NCI-H510A (cell line): ENCODE measurements at regions not wholly inside any gene's neighbourhood (a gene's known extent, or its start where the extent isn't known, plus 50 kb on each side); places are given as distances from the start of the nearest gene placed in this dataset.

Experiments
- DNase-seq: peaks from one replicate; lab custom pipeline; 2025; lab: John Stamatoyannopoulos, UW

- no peak for DNase-seq
Observed at GRCh38 chr9:118583414-118583813, 785.8 kb downstream of the BRINP1 start.

GRCh38 chr9:118586978-118587377 is 782.3 kb downstream of the BRINP1 start:
- DNase-seq = no peak

- no peak for DNase-seq
Observed at GRCh38 chr9:118594428-118594827, 774.8 kb downstream of the BRINP1 start.

DNA sequence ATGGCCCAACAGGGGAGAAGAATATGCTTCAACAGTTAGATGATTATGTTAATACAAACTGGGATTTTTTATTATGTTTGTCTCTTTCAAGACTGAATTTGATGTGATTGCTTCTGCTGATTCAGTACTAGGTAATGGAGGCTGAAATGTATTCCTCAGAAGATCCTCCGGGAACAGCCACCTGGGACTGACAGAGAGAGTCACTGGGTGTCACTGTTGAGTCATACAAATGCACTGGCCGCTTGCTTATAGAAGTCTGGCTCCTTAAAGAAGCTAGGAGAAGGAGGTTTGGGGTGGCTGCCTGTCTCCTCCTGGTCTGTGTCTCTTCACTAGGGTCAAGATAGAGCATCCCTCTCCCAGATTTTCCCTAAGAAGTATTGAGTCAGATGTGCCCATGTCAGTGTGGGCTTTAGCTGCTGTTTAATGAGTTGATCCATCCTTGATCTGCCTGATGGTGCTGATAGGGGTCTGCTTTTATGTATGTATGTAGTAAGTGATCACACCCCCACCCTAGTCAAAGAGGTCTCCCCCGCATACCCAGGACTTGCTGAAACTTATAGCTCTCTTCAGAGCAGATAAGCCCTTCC is 773.4 kb downstream of the BRINP1 start:
- DNase-seq = no peak

- DNase-seq = no peak
Observed at GRCh38 chr9:118596374-118597015, 772.7 kb downstream of the BRINP1 start.

- DNase-seq = no peak
Observed at GRCh38 chr9:118606668-118607067, 762.6 kb downstream of the BRINP1 start.

DNA sequence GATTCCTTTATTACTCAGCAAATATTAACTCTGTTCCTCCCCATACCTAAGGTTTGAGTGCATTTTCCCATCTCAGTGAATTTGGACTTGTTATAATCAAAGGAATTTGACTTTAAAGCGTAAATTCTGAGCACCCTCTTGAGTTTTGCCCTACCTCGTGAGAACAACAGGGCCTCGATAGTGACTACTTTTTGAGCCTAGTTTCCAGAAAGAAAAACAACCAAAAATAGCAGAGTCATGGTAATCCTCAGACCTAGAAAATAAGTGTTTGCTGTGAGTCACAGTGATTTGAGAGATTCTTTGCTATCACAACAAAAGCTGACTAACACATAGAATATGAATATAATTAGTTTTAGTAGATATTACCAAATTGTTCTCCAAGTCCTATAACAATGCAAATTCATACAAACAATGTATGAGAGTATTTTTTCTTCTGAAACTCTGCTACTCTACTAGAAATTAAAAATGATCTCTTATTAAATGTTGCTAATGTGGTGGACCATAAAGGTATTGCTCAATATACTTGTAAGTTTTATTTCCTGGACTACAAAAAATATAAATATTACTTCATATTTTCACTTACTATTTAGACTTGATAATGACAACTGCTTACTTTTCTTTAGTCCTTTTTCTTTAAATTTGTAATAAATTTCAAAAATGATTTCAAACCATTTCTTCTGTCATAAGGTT is 759.7 kb downstream of the BRINP1 start:
- no peak for DNase-seq

GRCh38 chr9:118612201-118612600 is 757.0 kb downstream of the BRINP1 start:
- no peak for DNase-seq

GRCh38 chr9:118613996-118614395 is 755.2 kb downstream of the BRINP1 start:
- no peak for DNase-seq

GRCh38 chr9:118618084-118618483 is 751.2 kb downstream of the BRINP1 start:
- no peak for DNase-seq

DNA sequence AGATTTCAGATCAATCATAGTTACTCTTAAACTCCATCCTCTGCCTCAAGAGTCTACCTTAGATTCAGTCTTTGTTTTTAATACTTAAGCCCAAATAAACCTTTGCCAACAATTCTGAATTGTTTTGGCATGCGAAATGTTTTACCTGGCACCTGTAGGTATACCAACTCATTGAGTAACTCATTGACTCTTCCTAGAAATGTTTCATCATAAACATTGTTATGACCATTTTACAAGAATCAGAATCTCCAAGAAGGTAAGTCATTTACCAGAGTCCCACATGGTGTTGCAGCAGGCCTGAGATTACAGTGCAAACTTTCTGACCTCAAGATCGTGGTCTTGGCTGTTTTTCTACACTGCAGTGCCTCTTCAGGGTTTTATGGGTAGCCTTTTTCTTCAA is 750.4 kb downstream of the BRINP1 start:
- DNase-seq = no peak

- DNase-seq = no peak
Observed at GRCh38 chr9:118624608-118625007, 744.6 kb downstream of the BRINP1 start.

DNA sequence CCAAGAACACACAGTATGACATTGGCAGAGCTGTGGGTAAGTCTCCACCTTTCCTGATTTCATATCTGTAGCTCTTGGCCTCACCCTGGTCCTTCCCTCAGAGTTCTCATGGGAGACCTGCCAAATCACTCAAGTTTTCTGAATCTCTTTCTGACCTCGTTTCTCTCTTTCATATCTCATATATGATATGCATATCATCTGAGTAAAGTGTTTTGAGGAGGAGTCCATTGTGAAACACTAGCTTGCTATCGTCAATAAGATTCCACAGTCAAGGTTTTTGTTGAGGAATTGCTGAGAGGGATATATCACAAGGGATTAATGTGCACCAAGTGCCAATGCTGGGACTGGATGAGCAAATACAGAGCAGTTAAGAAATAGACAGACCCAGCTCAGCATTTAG is 739.2 kb downstream of the BRINP1 start:
- DNase-seq = no peak

GRCh38 chr9:118630931-118631595 is 738.2 kb downstream of the BRINP1 start:
- no peak for DNase-seq

DNA sequence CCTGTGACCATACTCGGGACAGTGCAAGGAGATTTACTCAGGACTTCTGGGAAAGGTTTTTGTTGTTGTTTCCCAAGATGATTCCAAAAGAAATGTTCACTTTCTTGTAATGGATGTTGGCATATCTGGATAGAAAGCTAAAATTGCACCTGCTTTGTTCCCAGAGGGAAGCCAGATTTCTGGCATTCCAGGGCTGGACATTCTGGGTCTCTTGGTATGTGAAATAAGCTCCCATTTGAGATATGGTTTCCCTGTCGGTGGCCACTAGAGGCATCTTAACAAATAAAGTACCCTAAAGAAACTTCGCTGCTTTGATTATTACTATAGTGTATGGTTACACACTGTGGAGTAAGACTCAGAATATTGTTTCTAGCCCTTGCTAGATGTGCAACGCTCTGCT is 737.3 kb downstream of the BRINP1 start:
- no peak for DNase-seq

GRCh38 chr9:118635416-118635815 is 733.8 kb downstream of the BRINP1 start:
- DNase-seq = no peak

DNA sequence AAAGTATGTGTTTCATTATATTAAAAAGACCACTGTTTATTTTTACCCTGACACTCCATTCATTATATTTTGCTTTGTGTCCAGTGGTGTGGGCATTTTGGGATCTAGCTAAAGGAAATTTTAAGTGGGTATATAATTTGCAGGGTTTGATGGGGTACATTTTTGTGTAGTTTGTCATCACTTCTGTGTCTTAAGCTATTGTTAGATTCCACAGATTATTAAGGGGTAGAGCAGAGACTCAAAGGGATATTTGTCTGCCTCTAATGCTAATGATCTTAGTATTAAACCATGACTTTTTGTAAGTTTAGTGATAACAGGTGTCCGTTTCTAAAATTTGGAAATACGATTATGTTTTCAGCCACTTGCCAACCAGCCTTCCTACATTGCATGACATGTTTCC is 731.6 kb downstream of the BRINP1 start:
- DNase-seq = no peak

DNA sequence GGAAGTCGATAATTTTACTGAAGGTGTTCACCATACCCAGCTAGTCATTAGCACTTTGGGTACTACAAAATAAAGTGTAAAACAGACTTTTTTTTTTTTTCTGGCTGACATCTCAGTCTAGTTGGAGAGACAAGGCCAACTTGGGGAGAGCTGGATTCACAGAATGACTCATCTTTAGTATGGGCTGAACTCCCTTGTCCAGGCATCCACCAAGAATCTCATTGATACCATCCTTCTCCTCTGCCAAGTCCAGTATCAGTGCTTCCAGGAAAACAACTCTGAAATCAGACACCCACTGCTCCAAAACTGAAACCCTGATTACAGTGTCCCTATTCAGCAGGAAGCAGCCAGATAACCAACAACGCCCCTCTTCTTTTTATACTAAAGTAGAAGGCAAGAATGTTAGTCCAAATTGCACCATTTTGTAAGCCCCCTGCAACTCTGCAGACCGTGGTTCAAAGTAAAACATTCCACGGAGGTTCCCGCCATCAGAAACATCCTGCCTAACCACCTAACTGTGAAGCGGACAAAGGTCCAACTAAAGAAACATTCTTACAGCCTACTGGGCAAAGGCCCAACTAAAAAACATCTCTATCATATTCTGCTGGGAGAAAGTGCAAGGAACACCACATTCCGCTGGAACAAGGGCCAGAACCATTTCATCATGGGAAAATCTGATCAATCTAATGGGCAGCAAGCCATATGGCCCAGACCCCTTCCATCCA is 728.2 kb downstream of the BRINP1 start:
- DNase-seq = no peak

DNA sequence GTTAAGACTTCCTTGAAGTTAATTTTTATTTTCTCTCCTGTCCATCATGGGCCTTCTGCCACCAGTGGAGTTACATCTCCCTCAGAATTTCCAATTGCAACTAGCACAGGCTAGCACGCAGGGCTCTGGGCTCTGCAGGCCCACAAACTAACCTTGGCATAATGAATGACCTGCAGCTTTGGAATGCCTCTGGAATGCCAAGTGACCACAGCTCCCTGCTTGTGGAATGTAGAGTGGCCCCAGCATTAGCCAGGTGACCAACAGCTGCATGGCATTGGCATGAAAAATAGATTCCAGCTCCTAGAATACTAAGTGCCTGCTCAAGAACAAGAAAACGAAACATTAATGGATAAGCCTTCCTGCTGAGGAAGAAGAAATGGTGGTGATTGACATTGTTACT is 726.1 kb downstream of the BRINP1 start:
- no peak for DNase-seq

DNA sequence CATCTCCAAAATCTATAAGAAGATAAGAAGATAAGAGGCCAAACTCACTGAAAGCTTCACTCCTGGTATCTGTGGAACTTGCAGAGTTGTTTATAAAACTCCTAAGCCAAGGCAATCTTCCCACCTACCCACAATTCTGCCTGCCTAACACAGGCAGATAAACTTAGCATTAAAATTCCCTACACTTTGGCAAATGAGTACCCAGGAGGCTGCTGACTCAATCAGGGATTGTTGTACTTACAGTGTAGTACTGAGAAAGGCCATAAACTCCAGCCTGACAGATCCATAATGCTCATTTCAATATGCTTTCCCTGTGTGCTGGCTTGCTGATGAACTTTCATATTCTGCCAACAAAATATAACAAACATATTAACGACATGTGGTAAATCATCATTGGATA is 725.2 kb downstream of the BRINP1 start:
- no peak for DNase-seq

DNA sequence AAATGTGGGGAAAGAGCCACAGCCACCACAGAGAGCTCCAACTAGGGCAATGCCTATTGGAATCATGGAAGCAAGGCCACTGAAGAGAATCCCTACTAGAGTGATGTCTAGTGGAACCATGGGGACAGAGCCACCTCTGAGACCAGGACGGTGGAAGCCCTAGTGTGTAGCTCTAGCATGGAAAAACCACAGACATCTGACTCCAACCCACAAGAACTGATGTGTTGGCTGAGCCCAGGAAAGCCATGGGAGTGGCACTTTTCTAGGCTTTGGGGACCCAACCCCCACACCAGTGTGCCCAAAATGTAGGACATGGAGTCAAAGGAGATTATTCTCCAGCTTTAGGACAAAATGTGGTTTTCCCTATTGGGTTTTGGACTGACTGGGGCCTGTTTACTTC is 721.9 kb downstream of the BRINP1 start:
- DNase-seq = no peak

DNA sequence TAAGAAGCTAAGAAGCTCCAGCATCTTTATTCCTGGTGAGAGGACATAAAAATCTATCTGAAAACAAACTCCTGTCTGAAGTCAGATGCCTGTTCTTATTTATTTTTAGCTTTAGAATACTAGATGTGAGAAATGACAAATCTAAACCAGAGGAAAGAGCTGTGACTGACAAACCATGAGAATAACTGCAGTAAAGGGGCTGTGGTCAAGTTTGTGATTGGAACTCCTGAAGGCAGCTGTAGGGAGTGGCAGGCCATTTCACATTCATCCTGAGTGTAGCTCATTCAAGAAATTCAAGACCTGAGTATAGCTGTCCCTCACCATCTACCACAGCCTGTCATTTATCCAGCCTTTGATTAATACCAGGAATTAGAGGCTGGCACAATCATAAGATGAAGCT is 718.8 kb downstream of the BRINP1 start:
- DNase-seq = no peak
